HL-60 (cell line): ENCODE measurements at regions not wholly inside any gene's neighbourhood (a gene's known extent, or its start where the extent isn't known, plus 50 kb on each side); places are given as distances from the start of the nearest gene placed in this dataset.

Experiments used
- DNase-seq, 2 experiments: peaks; one replicate each; pipeline ENCODE4 v3.0.0-alpha.2; 2010 to 2020; ENCODE audit warnings: low read depth in 1 of 2, low spot score in 1 of 2
- H3K27ac ChIP-seq: fragments of 250-450 bp; sonication (Bioruptor Pico); replicated peaks from 2 replicates; pipeline ENCODE4 v1.5.1; 2020; ENCODE audit warnings: mild to moderate bottlenecking, moderate library complexity
- H3K27me3 ChIP-seq: fragments of 250-450 bp; sonication (Bioruptor Pico); 2 replicates; pipeline ENCODE4 v1.5.1; 2021; ENCODE audit warnings: mild to moderate bottlenecking, moderate library complexity; ENCODE audit not compliant: insufficient read depth, poor library complexity, severe bottlenecking
- H3K4me3 ChIP-seq: replicated peaks from 2 replicates; pipeline ENCODE4 v1.5.1; 2011; ENCODE audit warnings: mild to moderate bottlenecking, control low read depth, low read length; ENCODE audit not compliant: insufficient read depth
- CTCF ChIP-seq: IDR thresholded peaks from one replicate; pipeline ENCODE4 v1.5.1; 2011; ENCODE audit warnings: low read length, control low read depth, inconsistent platforms; ENCODE audit not compliant: insufficient read depth
- GABPA ChIP-seq: IDR thresholded peaks from 2 replicates; pipeline ENCODE4 v1.6.1; 2012; ENCODE audit warnings: low read depth
- POLR2AphosphoS5 ChIP-seq: IDR thresholded peaks from 2 replicates; pipeline ENCODE4 v1.6.1; 2012; ENCODE audit warnings: low read depth
- REST ChIP-seq: IDR thresholded peaks from 2 replicates; pipeline ENCODE4 v1.6.1; 2012; ENCODE audit warnings: low read depth; ENCODE audit not compliant: insufficient replicate concordance
- SPI1 ChIP-seq: IDR thresholded peaks from 2 replicates; pipeline ENCODE4 v1.6.1; 2012; ENCODE audit warnings: low read depth, mild to moderate bottlenecking, borderline replicate concordance

GRCh38 chr4:120319046-120319767 is 252.6 kb upstream of the MAD2L1 start:
- Histone ChIP-seq H3K27me3 (no peaks in the 10 kb centered on the region), H3K27ac (no peak overlapping the region), H3K4me3 (no peak overlapping the region)
- DNase-seq, result no peak
- TF ChIP-seq GABPA, result no peak
- TF ChIP-seq CTCF, result no peak
- no peak for TF ChIP-seq REST
- TF ChIP-seq POLR2AphosphoS5, result no peak
- no peak for TF ChIP-seq SPI1

- no peaks in the 10 kb centered on the region for H3K27me3 ChIP-seq
- no peak overlapping the region for H3K4me3 ChIP-seq
- DNase-seq, result no peak
- TF ChIP-seq POLR2AphosphoS5, result no peak
- TF ChIP-seq REST, result no peak
- no peak for TF ChIP-seq CTCF
- TF ChIP-seq GABPA, result no peak
- TF ChIP-seq SPI1, result no peak
- H3K27ac ChIP-seq, result no peak overlapping the region
Observed at GRCh38 chr4:120318196-120318846, 251.7 kb upstream of the MAD2L1 start.

- TF ChIP-seq GABPA, result no peak
- no peak for TF ChIP-seq CTCF
- TF ChIP-seq POLR2AphosphoS5, result no peak
- TF ChIP-seq SPI1, result no peak
- no peak for TF ChIP-seq REST
- DNase-seq, result no peak
- no peak overlapping the region for H3K4me3 ChIP-seq
- no peak overlapping the region for H3K27ac ChIP-seq
- no peaks in the 10 kb centered on the region for H3K27me3 ChIP-seq
Observed at GRCh38 chr4:120317713-120318112, 251.1 kb upstream of the MAD2L1 start.
